K562 (cell line): ENCODE measurements at regions not wholly inside any gene's neighbourhood (a gene's known extent, or its start where the extent isn't known, plus 50 kb on each side); places are given as distances from the start of the nearest gene placed in this dataset.
A peak's percentile ranks its signal among the peaks of the same experiment; 100 is the strongest.

Experiments used
- BDP1 ChIP-seq: IDR thresholded peaks from 3 replicates; pipeline ENCODE4 v1.6.1; 2011; ENCODE audit not compliant: insufficient read length, insufficient read depth
- CHD2 ChIP-seq: IDR thresholded peaks from 2 replicates; pipeline ENCODE4 v1.6.1; 2011; ENCODE audit warnings: low read depth, low read length
- CREB3L1 ChIP-seq: fragments of 450-650 bp; IDR thresholded peaks from 2 replicates; pipeline ENCODE4 v1.6.1; 2014; ENCODE audit warnings: low read depth, mild to moderate bottlenecking, moderate library complexity, borderline replicate concordance
- CTBP1 ChIP-seq: fragments of 450-650 bp; IDR thresholded peaks from 2 replicates; pipeline ENCODE4 v1.6.1; 2016; ENCODE audit warnings: borderline replicate concordance
- FOXA1 ChIP-seq: fragments of 450-650 bp; IDR thresholded peaks from 2 replicates; pipeline ENCODE4 v1.6.1; 2016; ENCODE audit warnings: mild to moderate bottlenecking, borderline replicate concordance
- GTF2B ChIP-seq: IDR thresholded peaks from 2 replicates; pipeline ENCODE4 v1.6.1; 2011; ENCODE audit not compliant: insufficient read length; ENCODE audit errors: extremely low read depth
- GTF2F1 ChIP-seq: IDR thresholded peaks from 2 replicates; pipeline ENCODE4 v1.6.1; 2011; ENCODE audit warnings: low read depth, low read length, improper control_type of control experiment
- GTF3C2 ChIP-seq: IDR thresholded peaks from 3 replicates; pipeline ENCODE4 v1.6.1; 2011; ENCODE audit warnings: borderline replicate concordance, mild to moderate bottlenecking, moderate library complexity; ENCODE audit not compliant: insufficient read length; ENCODE audit errors: extremely low read depth
- HDAC1 ChIP-seq, 2 experiments: fragments of 450-650 bp; IDR thresholded peaks; 2 replicates each; pipeline ENCODE4 v1.6.1; 2016 to 2017; ENCODE audit warnings: inconsistent platforms in 1 of 2, mild to moderate bottlenecking in 1 of 2, moderate library complexity in 1 of 2
- HMBOX1 ChIP-seq: sonication (generic); IDR thresholded peaks from 2 replicates; pipeline ENCODE4 v1.6.1; 2016
- HMGN3 ChIP-seq: IDR thresholded peaks from 2 replicates; pipeline ENCODE4 v1.6.1; 2011; ENCODE audit warnings: borderline replicate concordance, low read depth, mild to moderate bottlenecking, mixed read lengths, low read length; ENCODE audit not compliant: insufficient read length; ENCODE audit errors: extremely low read depth
- MED1 ChIP-seq: sonication (generic); formaldehyde crosslinking; IDR thresholded peaks from 2 replicates; pipeline ENCODE4 v1.8.1; 2023; ENCODE audit warnings: missing genetic modification reagents, borderline replicate concordance
- POU5F1 ChIP-seq: fragments of 150-350 bp; IDR thresholded peaks from 2 replicates; pipeline ENCODE4 v1.6.1; 2014; ENCODE audit warnings: borderline replicate concordance, low read length, low read depth, mild to moderate bottlenecking; ENCODE audit not compliant: partially characterized antibody
- RHOXF2B ChIP-seq: fragments of 250-450 bp; sonication (Bioruptor Pico); conservative IDR thresholded peaks from 2 replicates; pipeline ENCODE4 v1.5.1; 2021
- TARDBP ChIP-seq: fragments of 450-650 bp; IDR thresholded peaks from 2 replicates; pipeline ENCODE4 v1.6.1; 2016
- ZBTB43 ChIP-seq: sonication (generic); formaldehyde crosslinking; IDR thresholded peaks from 2 replicates; pipeline ENCODE4 v1.8.0; 2023; ENCODE audit warnings: mild to moderate bottlenecking, missing genetic modification reagents
- ZKSCAN8 ChIP-seq: fragments of 200-800 bp; sonication (Bioruptor generic); IDR thresholded peaks from 2 replicates; pipeline ENCODE4 v1.6.1; 2016; ENCODE audit warnings: missing genetic modification characterization, missing compliant biosample characterization
- ZNF143 ChIP-seq: sonication (generic); formaldehyde crosslinking; IDR thresholded peaks from 2 replicates; pipeline ENCODE4 v1.9.0; 2022; ENCODE audit warnings: mild to moderate bottlenecking, missing genetic modification reagents
- ZNF354B ChIP-seq: fragments of 250-450 bp; sonication (Bioruptor Pico); IDR thresholded peaks from 2 replicates; pipeline ENCODE4 v1.4.0; 2020
- ZNF41 ChIP-seq: fragments of 250-450 bp; sonication (Bioruptor Pico); conservative IDR thresholded peaks from 2 replicates; pipeline ENCODE4 v1.4.0; 2020; ENCODE audit warnings: mild to moderate bottlenecking
- ZNF436 ChIP-seq: fragments of 250-450, 450-650 bp; sonication (Bioruptor Pico); formaldehyde crosslinking; IDR thresholded peaks from 2 replicates; pipeline ENCODE4 v1.7.0; 2020; ENCODE audit warnings: mild to moderate bottlenecking

GRCh38 chr1:161427733-161428516, 60.2 kb upstream of the CFAP126 start (continued):
- TF ChIP-seq CHD2: 0 out of 2 replicates have a peak, but pooled peaks have one; percentile 12
- peak in 1 of 2 experiments; percentile 93; a peak in 2 of 4 replicates for TF ChIP-seq HDAC1 (IDR thresholded peaks at IDR 0.05)
- TF ChIP-seq ZKSCAN8 (CRISPR knock-in tag): no peak
- TF ChIP-seq RHOXF2B (CRISPR knock-in tag): peak; percentile 74; the same call in 1 of the 2 replicates
- 0 out of 2 replicates have a peak, but pooled peaks have one; percentile 27 for TF ChIP-seq CREB3L1
- TF ChIP-seq FOXA1: no peak
- TF ChIP-seq GTF3C2: peak; percentile 88
- TF ChIP-seq BDP1: peak; percentile 70
- TF ChIP-seq MED1 (CRISPR knock-in tag): no peak
- TF ChIP-seq GTF2F1: no peak
- TF ChIP-seq ZNF354B (CRISPR knock-in tag): no peak
- no peak for TF ChIP-seq POU5F1
- TF ChIP-seq CTBP1: 0 out of 2 replicates have a peak, but pooled peaks have one; percentile 43
- no peak for TF ChIP-seq ZBTB43 (CRISPR knock-in tag)
- no peak for TF ChIP-seq ZNF436 (CRISPR knock-in tag)
- TF ChIP-seq TARDBP: no peak; the same call in 1 of the 2 replicates
- no peak for TF ChIP-seq ZNF143 (CRISPR knock-in tag)
- no peak for TF ChIP-seq ZNF41 (CRISPR knock-in tag)
- no peak for TF ChIP-seq GTF2B
- no peak for TF ChIP-seq HMGN3
- peak; percentile 91 for TF ChIP-seq HMBOX1
